A549 (cell line): ENCODE measurements at regions not wholly inside any gene's neighbourhood (a gene's known extent, or its start where the extent isn't known, plus 50 kb on each side); places are given as distances from the start of the nearest gene placed in this dataset.

ENCODE experiments used
- ATAC-seq, 2 experiments: fragments of 200-7000 bp in 1 of 2; fragments of >200 bp in 1 of 2; cut with Nextera tagmentation in 1 of 2; cut with Tn5 transposase in 1 of 2; 3 replicates each; pipeline versions ENCODE4 v1.8.0 to v1.9.1; 2018 to 2020; ENCODE audit warnings: mild to moderate bottlenecking in 1 of 2, moderate library complexity in 1 of 2
- CTCF ChIA-PET: fragments of 300-600 bp; sonication (Branson Sonifier 250); formaldehyde crosslinking; extraction: SDS; loops from one replicate; lab custom pipeline; 2021; ENCODE audit warnings: antibody characterized with exemption, inconsistent platforms; lab: Yijun Ruan, JAX
- POLR2A ChIA-PET: fragments of 350-600 bp; formaldehyde crosslinking; extraction: SDS; loops from one replicate; lab custom pipeline; 2021; ENCODE audit warnings: antibody characterized with exemption, inconsistent platforms; lab: Yijun Ruan, JAX
- DNase-seq, 2 experiments: peaks; one replicate each; pipeline versions ENCODE4 v3.0.0 to v3.0.0-alpha.2; 2011 to 2016; ENCODE audit warnings: low read depth in 1 of 2, low spot score in 1 of 2
- FAIRE-seq: peaks from 2 replicates; lab custom pipeline; 2011; peaks lifted over from hg19 to GRCh38; lab: Jason Lieb, UNC
- H3K27ac ChIP-seq, 2 experiments: fragments of >200 bp; sonication (Bioruptor Twin); formaldehyde crosslinking; 3 replicates each; pipeline ENCODE4 v1.5.1; 2016 to 2017
- H3K4me1 ChIP-seq: fragments of >200 bp; sonication (Bioruptor Twin); formaldehyde crosslinking; 3 replicates; pipeline ENCODE4 v1.6.1; 2016
- H3K4me2 ChIP-seq: fragments of >200 bp; sonication (Bioruptor Twin); formaldehyde crosslinking; 3 replicates; pipeline ENCODE4 v1.6.1; 2016
- H3K4me3 ChIP-seq: fragments of >200 bp; sonication (Bioruptor Twin); formaldehyde crosslinking; 3 replicates; pipeline ENCODE4 v1.5.1; 2016
- H3K9me3 ChIP-seq: fragments of >200 bp; sonication (Bioruptor Twin); formaldehyde crosslinking; 3 replicates; pipeline ENCODE4 v1.6.1; 2016
- CBX2 ChIP-seq: fragments of 200-600 bp; sonication (generic); IDR thresholded peaks from 2 replicates; pipeline ENCODE4 v1.6.1; 2016; ENCODE audit warnings: low read depth, mild to moderate bottlenecking, borderline replicate concordance
- CEBPB ChIP-seq, 2 experiments: fragments of >200 bp in 1 of 2; sonication (Bioruptor Twin) in 1 of 2; formaldehyde crosslinking in 1 of 2; IDR thresholded peaks; 2 replicates each; pipeline ENCODE4 v1.6.1; 2012 to 2016
- CHD4 ChIP-seq: fragments of 200-600 bp; sonication (generic); IDR thresholded peaks from 2 replicates; pipeline ENCODE4 v1.6.1; 2016; ENCODE audit warnings: antibody characterized with exemption, mild to moderate bottlenecking, borderline replicate concordance
- EHF ChIP-seq: fragments of 250-450 bp; sonication (Bioruptor Pico); IDR thresholded peaks from 2 replicates; pipeline ENCODE4 v1.5.0; 2020; ENCODE audit warnings: mild to moderate bottlenecking
- EHMT2 ChIP-seq: fragments of 200-600 bp; sonication (generic); IDR thresholded peaks from 2 replicates; pipeline ENCODE4 v1.6.1; 2016; ENCODE audit warnings: antibody characterized with exemption, low read depth, mild to moderate bottlenecking, moderate library complexity
- FOSB ChIP-seq: fragments of 250-450 bp; sonication (Bioruptor Pico); IDR thresholded peaks from 2 replicates; pipeline ENCODE4 v1.5.0; 2020; ENCODE audit warnings: mild to moderate bottlenecking, moderate library complexity
- HOXA7 ChIP-seq: fragments of 250-450 bp; sonication (Bioruptor Pico); IDR thresholded peaks from 2 replicates; pipeline ENCODE4 v1.5.0; 2020; ENCODE audit warnings: mild to moderate bottlenecking, moderate library complexity
- HOXB5 ChIP-seq: fragments of 250-450 bp; sonication (Bioruptor Pico); IDR thresholded peaks from 2 replicates; pipeline ENCODE4 v1.5.0; 2020; ENCODE audit warnings: mild to moderate bottlenecking, moderate library complexity
- KDM1A ChIP-seq: fragments of 200-600 bp; sonication (generic); IDR thresholded peaks from 2 replicates; pipeline ENCODE4 v1.6.1; 2016; ENCODE audit warnings: low read depth, mild to moderate bottlenecking
- MAFK ChIP-seq: fragments of 450-650 bp; IDR thresholded peaks from 2 replicates; pipeline ENCODE4 v1.6.1; 2014; ENCODE audit not compliant: partially characterized antibody
- MYC ChIP-seq: IDR thresholded peaks from 2 replicates; pipeline ENCODE4 v1.6.1; 2012; ENCODE audit warnings: mild to moderate bottlenecking, inconsistent platforms, low read length, improper control_type of control experiment, borderline replicate concordance
- NPAS2 ChIP-seq: fragments of 250-450 bp; sonication (Bioruptor Pico); IDR thresholded peaks from 2 replicates; pipeline ENCODE4 v1.8.0; 2022; ENCODE audit warnings: mild to moderate bottlenecking, moderate library complexity, borderline replicate concordance
- NR3C1 ChIP-seq: fragments of >200 bp; sonication (Bioruptor Twin); formaldehyde crosslinking; IDR thresholded peaks from 3 replicates; pipeline ENCODE4 v1.6.1; 2017
- POLR2AphosphoS2 ChIP-seq: conservative IDR thresholded peaks from 2 replicates; pipeline ENCODE4 v1.6.1; 2012; ENCODE audit warnings: low read length, improper control_type of control experiment, inconsistent platforms
- RCOR1 ChIP-seq: fragments of 150-350 bp; IDR thresholded peaks from 2 replicates; pipeline ENCODE4 v1.6.1; 2014; ENCODE audit warnings: antibody characterized with exemption, low read length, low read depth
- RFX5 ChIP-seq: fragments of 450-650 bp; IDR thresholded peaks from 2 replicates; pipeline ENCODE4 v1.7.1; 2014; ENCODE audit warnings: antibody characterized with exemption, mild to moderate bottlenecking, moderate library complexity
- SMC3 ChIP-seq: fragments of >200 bp; sonication (Bioruptor Twin); formaldehyde crosslinking; IDR thresholded peaks from 3 replicates; pipeline ENCODE4 v1.6.1; 2018; ENCODE audit warnings: inconsistent platforms
- SREBF2 ChIP-seq: fragments of 450-650 bp; IDR thresholded peaks from 2 replicates; pipeline ENCODE4 v1.6.1; 2014; ENCODE audit warnings: mild to moderate bottlenecking, moderate library complexity
- TFCP2L1 ChIP-seq: fragments of 250-450 bp; sonication (Bioruptor Pico); IDR thresholded peaks from 2 replicates; pipeline ENCODE4 v1.5.0; 2021; ENCODE audit warnings: mild to moderate bottlenecking
- ZC3H11A ChIP-seq: fragments of 450-650 bp; IDR thresholded peaks from 2 replicates; pipeline ENCODE4 v1.6.1; 2014; ENCODE audit warnings: antibody characterized with exemption, mild to moderate bottlenecking
- ZFP36 ChIP-seq: fragments of 450-650 bp; IDR thresholded peaks from 2 replicates; pipeline ENCODE4 v1.6.1; 2014; ENCODE audit warnings: borderline replicate concordance; ENCODE audit not compliant: partially characterized antibody
- WGBS: methylation state at CpG from one replicate; pipeline ENCODE4 v1.1.6; 2017; ENCODE audit errors: missing lambda C conversion rate; 5-methylcytosine and 5-hydroxymethylcytosine counted together
- TF ChIP-seq, protein P1 (sequence below): IDR thresholded peaks from 2 replicates; pipeline ENCODE4 v1.6.1; 2012; ENCODE audit warnings: low read depth, borderline replicate concordance
- TF ChIP-seq, protein P2 (sequence below): fragments of 200-600 bp; sonication (generic); IDR thresholded peaks from 2 replicates; pipeline ENCODE4 v1.6.1; 2016; ENCODE audit warnings: antibody characterized with exemption, mild to moderate bottlenecking, moderate library complexity

GRCh38 chr21:15557925-15558324 lies 171.9 kb upstream of the USP25 start (continued):
- TF ChIP-seq KDM1A, result no peak
- no peak for TF ChIP-seq NR3C1

- ChIA-PET CTCF (no interaction called here), POLR2A (no interaction called here)
- DNase-seq (no peak), ATAC-seq (no peak), FAIRE-seq (no peak)
- Histone ChIP-seq H3K27ac (no peak overlapping the region), H3K4me2 (no peak overlapping the region), H3K4me3 (no peak overlapping the region), H3K4me1 (no peaks in the 10 kb centered on the region), H3K9me3 (no peaks in the 10 kb centered on the region)
- 24% methylated on average over 1 of the region's 1 CpG for WGBS
- no peak for TF ChIP-seq EHMT2
- no peak for TF ChIP-seq SREBF2
- TF ChIP-seq NPAS2 (CRISPR knock-in tag), result no peak
- TF ChIP-seq CBX2, result no peak
- TF ChIP-seq, protein P1, sequence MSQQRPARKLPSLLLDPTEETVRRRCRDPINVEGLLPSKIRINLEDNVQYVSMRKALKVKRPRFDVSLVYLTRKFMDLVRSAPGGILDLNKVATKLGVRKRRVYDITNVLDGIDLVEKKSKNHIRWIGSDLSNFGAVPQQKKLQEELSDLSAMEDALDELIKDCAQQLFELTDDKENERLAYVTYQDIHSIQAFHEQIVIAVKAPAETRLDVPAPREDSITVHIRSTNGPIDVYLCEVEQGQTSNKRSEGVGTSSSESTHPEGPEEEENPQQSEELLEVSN, result no peak
- no peak for TF ChIP-seq CEBPB (IDR thresholded peaks at IDR 0.05)
- no peak for TF ChIP-seq MYC
- no peak for TF ChIP-seq RCOR1
- TF ChIP-seq EHF (CRISPR knock-in tag), result no peak
- TF ChIP-seq HOXB5, result no peak
- TF ChIP-seq RFX5, result no peak
- no peak for TF ChIP-seq CHD4
- TF ChIP-seq, protein P2, sequence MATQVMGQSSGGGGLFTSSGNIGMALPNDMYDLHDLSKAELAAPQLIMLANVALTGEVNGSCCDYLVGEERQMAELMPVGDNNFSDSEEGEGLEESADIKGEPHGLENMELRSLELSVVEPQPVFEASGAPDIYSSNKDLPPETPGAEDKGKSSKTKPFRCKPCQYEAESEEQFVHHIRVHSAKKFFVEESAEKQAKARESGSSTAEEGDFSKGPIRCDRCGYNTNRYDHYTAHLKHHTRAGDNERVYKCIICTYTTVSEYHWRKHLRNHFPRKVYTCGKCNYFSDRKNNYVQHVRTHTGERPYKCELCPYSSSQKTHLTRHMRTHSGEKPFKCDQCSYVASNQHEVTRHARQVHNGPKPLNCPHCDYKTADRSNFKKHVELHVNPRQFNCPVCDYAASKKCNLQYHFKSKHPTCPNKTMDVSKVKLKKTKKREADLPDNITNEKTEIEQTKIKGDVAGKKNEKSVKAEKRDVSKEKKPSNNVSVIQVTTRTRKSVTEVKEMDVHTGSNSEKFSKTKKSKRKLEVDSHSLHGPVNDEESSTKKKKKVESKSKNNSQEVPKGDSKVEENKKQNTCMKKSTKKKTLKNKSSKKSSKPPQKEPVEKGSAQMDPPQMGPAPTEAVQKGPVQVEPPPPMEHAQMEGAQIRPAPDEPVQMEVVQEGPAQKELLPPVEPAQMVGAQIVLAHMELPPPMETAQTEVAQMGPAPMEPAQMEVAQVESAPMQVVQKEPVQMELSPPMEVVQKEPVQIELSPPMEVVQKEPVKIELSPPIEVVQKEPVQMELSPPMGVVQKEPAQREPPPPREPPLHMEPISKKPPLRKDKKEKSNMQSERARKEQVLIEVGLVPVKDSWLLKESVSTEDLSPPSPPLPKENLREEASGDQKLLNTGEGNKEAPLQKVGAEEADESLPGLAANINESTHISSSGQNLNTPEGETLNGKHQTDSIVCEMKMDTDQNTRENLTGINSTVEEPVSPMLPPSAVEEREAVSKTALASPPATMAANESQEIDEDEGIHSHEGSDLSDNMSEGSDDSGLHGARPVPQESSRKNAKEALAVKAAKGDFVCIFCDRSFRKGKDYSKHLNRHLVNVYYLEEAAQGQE, result no peak
- TF ChIP-seq ZFP36, result no peak
- no peak for TF ChIP-seq TFCP2L1 (CRISPR knock-in tag)
- TF ChIP-seq SMC3, result no peak
Measured at GRCh38 chr21:15558884-15559283, 170.9 kb upstream of the USP25 start.

DNA sequence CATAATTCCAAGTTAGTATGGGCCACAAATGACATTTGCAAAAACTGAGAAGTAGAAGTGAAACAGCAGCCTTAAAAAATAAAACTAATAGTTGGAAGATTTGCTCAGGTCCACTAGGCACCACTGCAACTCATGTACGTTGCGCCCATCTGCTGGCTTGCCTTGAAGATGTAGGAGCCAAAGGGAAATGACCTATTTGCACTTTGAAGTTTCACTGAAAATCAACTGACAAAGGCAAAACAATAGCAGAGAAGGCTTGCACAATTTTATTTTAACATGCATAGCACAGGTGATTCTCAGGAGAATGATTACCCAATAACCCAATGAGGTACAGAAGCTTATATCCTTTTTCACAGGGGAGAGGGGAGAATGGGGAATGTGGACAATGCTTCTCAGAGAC lies 170.1 kb upstream of the USP25 start:
- DNase-seq (no peak), ATAC-seq (no peak), FAIRE-seq (no peak)
- Histone ChIP-seq H3K4me1 (no peaks in the 10 kb centered on the region), H3K4me2 (no peak overlapping the region), H3K4me3 (no peak overlapping the region), H3K27ac (no peak overlapping the region), H3K9me3 (no peaks in the 10 kb centered on the region)
- TF ChIP-seq POLR2AphosphoS2, result no peak
- no peak for TF ChIP-seq SMC3
- no peak for TF ChIP-seq NR3C1
- no peak for TF ChIP-seq ZC3H11A
- TF ChIP-seq MAFK, result no peak
- TF ChIP-seq FOSB (CRISPR knock-in tag), result no peak
- TF ChIP-seq EHF (CRISPR knock-in tag), result no peak
- TF ChIP-seq HOXA7, result no peak
- ChIA-PET POLR2A (no interaction called here), CTCF (no interaction called here)
- 83% methylated on average over 2 of the region's 2 CpGs for WGBS
